C4-2B (cell line): ENCODE measurements at regions not wholly inside any gene's neighbourhood (a gene's known extent, or its start where the extent isn't known, plus 50 kb on each side); places are given as distances from the start of the nearest gene placed in this dataset.

Experiments used
- H3K27ac ChIP-seq: fragments of 450-650 bp; 2 replicates; pipeline ENCODE4 v1.5.1; 2017
- CTCF ChIP-seq: fragments of 450-650 bp; conservative IDR thresholded peaks from 2 replicates; pipeline ENCODE4 v1.5.1; 2017; ENCODE audit warnings: mild to moderate bottlenecking
- ZFX ChIP-seq: fragments of 450-650 bp; IDR thresholded peaks from 2 replicates; pipeline ENCODE4 v1.6.1; 2017

GRCh38 chr18:56086786-56087185 is 498.8 kb upstream of the TCF4 start:
- no peak overlapping the region for H3K27ac ChIP-seq
- TF ChIP-seq ZFX (no peak), CTCF (no peak)

DNA sequence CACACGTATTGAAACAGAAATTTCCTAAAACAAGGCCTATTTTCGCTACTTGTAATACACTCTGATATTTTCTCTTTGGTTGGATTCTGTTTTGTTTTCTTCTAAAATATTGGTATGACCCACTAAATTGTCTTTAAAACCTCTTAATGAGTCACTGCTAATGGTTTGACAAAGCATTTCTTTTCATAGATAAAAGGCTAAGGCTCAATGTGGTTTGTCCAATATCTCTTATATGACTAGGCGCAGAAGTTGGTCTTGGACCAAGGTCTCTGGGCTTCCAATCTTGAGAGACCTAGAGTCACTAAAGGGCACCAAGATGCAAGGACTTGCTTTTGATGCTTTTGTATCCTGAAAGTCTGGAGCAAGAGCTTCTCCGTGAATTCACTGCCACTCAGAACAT is 498.2 kb upstream of the TCF4 start:
- TF ChIP-seq ZFX (no peak), CTCF (no peak)

GRCh38 chr18:56085551-56085950 is 497.6 kb upstream of the TCF4 start:
- no peak overlapping the region for H3K27ac ChIP-seq
- TF ChIP-seq ZFX: no peak
- TF ChIP-seq CTCF: no peak

More for the DNA sequence above, 498.2 kb upstream of the TCF4 start:
- no peak overlapping the region for H3K27ac ChIP-seq

GRCh38 chr18:56083523-56084287 is 495.7 kb upstream of the TCF4 start:
- H3K27ac ChIP-seq: no peak overlapping the region
- TF ChIP-seq ZFX (no peak), CTCF (no peak)

DNA sequence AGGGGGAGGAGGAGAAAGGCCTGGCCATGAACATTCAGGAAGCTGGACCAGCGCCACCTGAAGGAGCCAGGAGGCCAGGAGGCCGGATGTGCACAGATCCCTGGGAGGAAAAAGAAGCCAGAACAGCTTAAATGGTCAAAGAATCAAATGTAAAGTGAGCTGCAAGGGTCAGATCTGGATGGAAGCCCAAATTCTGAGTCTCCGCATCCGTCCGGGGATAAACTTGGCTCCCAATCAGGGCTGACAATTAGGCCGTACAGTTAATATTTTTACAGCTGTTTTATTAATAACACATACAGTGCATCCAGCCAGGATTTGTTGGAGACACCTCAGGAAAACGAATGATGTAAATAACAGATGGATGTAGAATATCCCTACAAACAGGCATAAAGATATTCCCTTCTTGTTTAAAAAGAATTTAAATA is 495.1 kb upstream of the TCF4 start:
- no peak overlapping the region for H3K27ac ChIP-seq
- TF ChIP-seq ZFX (no peak), CTCF (no peak)

DNA sequence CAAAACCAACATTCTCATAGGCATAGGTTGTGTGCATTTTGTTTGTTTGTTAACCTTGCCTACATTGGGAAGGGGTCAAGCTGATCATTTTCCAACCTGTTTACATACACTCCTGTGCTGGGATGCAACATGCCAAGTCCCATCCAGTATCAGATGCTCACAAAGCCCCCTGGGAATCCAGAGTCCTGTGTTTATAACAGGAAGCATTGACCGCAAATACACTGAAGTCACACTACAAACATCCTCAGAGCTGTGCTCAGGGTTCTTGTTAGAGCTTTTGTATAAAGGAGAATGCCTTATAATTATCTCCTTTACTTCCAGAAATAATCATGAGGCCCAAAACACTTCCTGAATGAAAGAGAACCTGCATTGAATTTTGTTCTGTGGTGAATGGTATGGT is 488.7 kb upstream of the TCF4 start:
- TF ChIP-seq ZFX: no peak
- no peak for TF ChIP-seq CTCF
- H3K27ac ChIP-seq: no peak overlapping the region

- H3K27ac ChIP-seq: no peak overlapping the region
- TF ChIP-seq CTCF (no peak), ZFX (no peak)
Observed at GRCh38 chr18:56068701-56069100, 480.7 kb upstream of the TCF4 start.
